ENCODE measurements at regions not wholly inside any gene's neighbourhood (a gene's known extent, or its start where the extent isn't known, plus 50 kb on each side); places are given as distances from the start of the nearest gene placed in this dataset.

DNA sequence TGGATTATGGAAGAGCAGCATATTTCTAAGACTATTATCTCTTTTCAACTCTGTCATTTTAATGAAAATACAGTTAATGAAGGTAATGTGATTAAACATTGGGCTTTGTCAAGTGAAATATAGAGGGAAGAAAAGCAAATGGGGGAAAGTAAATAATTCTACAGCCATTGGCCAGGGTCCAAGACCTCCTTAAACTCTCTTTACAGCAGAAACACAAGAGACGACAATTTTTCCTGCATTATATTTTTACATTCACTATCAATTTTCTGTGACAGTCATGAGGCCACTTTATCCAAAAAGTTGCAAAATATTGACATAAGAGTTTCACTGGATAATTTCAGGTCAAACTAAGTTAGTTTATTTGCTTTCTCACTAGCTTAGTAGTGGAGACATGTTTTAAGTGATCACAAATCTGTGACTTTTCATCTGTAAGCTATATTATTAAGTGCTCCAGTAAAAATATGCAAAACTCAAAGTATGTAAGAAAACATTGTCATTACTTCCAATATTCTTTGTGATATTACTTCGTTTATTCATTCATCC lies 385.9 kb upstream of the DPH6 start:
- no peak overlapping the region for H3K4me3 ChIP-seq (ENCODE audit: low read depth, low read length)
- H3K36me3 ChIP-seq (ENCODE audit: control insufficient read depth, insufficient read depth, low read length): no peaks in the 10 kb centered on the region
- no peak for DNase-seq (ENCODE audit: low read depth)
- H3K27me3 ChIP-seq (ENCODE audit: control insufficient read depth, insufficient read depth, low read length): no peaks in the 10 kb centered on the region
- TF ChIP-seq, protein P1, sequence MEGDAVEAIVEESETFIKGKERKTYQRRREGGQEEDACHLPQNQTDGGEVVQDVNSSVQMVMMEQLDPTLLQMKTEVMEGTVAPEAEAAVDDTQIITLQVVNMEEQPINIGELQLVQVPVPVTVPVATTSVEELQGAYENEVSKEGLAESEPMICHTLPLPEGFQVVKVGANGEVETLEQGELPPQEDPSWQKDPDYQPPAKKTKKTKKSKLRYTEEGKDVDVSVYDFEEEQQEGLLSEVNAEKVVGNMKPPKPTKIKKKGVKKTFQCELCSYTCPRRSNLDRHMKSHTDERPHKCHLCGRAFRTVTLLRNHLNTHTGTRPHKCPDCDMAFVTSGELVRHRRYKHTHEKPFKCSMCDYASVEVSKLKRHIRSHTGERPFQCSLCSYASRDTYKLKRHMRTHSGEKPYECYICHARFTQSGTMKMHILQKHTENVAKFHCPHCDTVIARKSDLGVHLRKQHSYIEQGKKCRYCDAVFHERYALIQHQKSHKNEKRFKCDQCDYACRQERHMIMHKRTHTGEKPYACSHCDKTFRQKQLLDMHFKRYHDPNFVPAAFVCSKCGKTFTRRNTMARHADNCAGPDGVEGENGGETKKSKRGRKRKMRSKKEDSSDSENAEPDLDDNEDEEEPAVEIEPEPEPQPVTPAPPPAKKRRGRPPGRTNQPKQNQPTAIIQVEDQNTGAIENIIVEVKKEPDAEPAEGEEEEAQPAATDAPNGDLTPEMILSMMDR (IDR thresholded peaks at IDR 0.05; ENCODE audit: insufficient read depth, low read length, poor library complexity, severe bottlenecking): no peak

DNA sequence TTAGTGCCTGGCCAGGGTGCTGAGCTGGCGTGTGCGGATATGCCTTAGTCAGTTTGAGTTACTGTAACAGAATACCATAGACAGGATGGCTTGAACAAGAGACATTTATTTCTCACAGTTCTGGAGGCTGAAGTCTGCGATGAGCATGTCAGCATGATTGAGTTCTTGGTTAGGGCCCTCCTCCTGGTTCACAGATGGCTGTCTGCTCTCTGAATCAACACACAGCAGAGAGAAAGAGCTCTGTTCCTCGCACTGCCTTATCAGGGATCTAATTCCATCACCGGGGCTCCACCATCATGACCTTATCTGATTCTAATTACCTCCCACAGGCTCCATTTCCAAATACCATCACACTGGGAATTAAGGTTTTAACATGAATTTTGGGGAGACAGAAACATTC lies 386.6 kb upstream of the DPH6 start:
- no peaks in the 10 kb centered on the region for H3K36me3 ChIP-seq (ENCODE audit: control insufficient read depth, insufficient read depth, low read length)
- TF ChIP-seq, protein P1 (IDR thresholded peaks at IDR 0.05; ENCODE audit: insufficient read depth, low read length, poor library complexity, severe bottlenecking): no peak
- H3K4me3 ChIP-seq (ENCODE audit: low read depth, low read length): no peak overlapping the region
- no peaks in the 10 kb centered on the region for H3K27me3 ChIP-seq (ENCODE audit: control insufficient read depth, insufficient read depth, low read length)
- no peak for DNase-seq (ENCODE audit: low read depth)

- TF ChIP-seq, protein P1 (IDR thresholded peaks at IDR 0.05; ENCODE audit: insufficient read depth, low read length, poor library complexity, severe bottlenecking): no peak
- Histone ChIP-seq H3K27me3 (ENCODE audit: control insufficient read depth, insufficient read depth, low read length) (no peaks in the 10 kb centered on the region), H3K4me3 (ENCODE audit: low read depth, low read length) (no peak overlapping the region), H3K36me3 (ENCODE audit: control insufficient read depth, insufficient read depth, low read length) (no peaks in the 10 kb centered on the region)
- no peak for DNase-seq (ENCODE audit: low read depth)
These were observed 387.6 kb upstream of the DPH6 start for GRCh38 chr15:35933531-35933930.

DNA sequence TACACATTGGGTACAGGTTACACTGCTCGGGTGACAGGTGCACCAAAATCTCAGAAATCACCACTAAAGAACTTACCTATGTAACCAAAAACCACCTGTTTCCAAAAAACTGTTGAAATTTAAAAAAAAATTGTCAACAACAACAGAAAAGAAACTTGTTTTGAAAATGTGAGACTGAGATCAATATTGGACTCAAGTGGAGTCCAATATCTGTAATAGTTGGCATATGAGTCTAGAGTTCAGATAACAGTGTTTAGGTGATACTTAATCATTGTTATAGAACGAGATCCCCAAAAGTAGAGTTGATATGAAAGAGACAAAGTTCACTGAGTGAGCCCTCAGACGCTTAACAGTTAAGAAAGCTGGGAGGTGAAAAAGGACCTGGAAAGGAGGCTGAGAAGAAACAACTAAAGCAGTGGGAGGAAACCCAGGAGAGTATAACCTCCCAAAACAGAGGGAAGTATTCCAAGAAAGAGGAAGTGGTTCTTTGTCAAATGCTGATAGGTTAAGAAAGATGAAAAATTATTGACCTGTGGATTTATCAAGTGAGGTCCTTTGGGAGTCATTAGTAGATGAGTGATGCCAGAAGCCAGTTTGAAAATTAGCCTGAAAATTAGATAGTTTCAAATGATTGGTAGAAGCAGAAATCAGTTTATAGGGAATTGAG lies 388.6 kb upstream of the DPH6 start:
- Histone ChIP-seq H3K4me3 (ENCODE audit: low read depth, low read length) (no peak overlapping the region), H3K27me3 (ENCODE audit: control insufficient read depth, insufficient read depth, low read length) (no peaks in the 10 kb centered on the region), H3K36me3 (ENCODE audit: control insufficient read depth, insufficient read depth, low read length) (no peaks in the 10 kb centered on the region)
- DNase-seq (ENCODE audit: low read depth): no peak
- TF ChIP-seq, protein P1 (IDR thresholded peaks at IDR 0.05; ENCODE audit: insufficient read depth, low read length, poor library complexity, severe bottlenecking): no peak

- no peak for DNase-seq (ENCODE audit: low read depth)
- Histone ChIP-seq H3K4me3 (ENCODE audit: low read depth, low read length) (no peak overlapping the region), H3K36me3 (ENCODE audit: control insufficient read depth, insufficient read depth, low read length) (no peaks in the 10 kb centered on the region), H3K27me3 (ENCODE audit: control insufficient read depth, insufficient read depth, low read length) (no peaks in the 10 kb centered on the region)
- TF ChIP-seq, protein P1 (IDR thresholded peaks at IDR 0.05; ENCODE audit: insufficient read depth, low read length, poor library complexity, severe bottlenecking): no peak
These were observed 390.3 kb upstream of the DPH6 start for GRCh38 chr15:35936284-35936683.

- DNase-seq (ENCODE audit: low read depth): no peak
- TF ChIP-seq, protein P1 (IDR thresholded peaks at IDR 0.05; ENCODE audit: insufficient read depth, low read length, poor library complexity, severe bottlenecking): no peak
- Histone ChIP-seq H3K4me3 (ENCODE audit: low read depth, low read length) (no peak overlapping the region), H3K36me3 (ENCODE audit: control insufficient read depth, insufficient read depth, low read length) (no peaks in the 10 kb centered on the region), H3K27me3 (ENCODE audit: control insufficient read depth, insufficient read depth, low read length) (no peaks in the 10 kb centered on the region)
These were observed 391.4 kb upstream of the DPH6 start for GRCh38 chr15:35937380-35937779.
